GM23338 (cell line): ENCODE measurements at regions not wholly inside any gene's neighbourhood (a gene's known extent, or its start where the extent isn't known, plus 50 kb on each side); places are given as distances from the start of the nearest gene placed in this dataset.

ENCODE experiments used
- ATAC-seq: fragments of 200-7000 bp; cut with Tn5 transposase; 3 replicates; pipeline ENCODE4 v1.9.1; 2020
- DNase-seq: peaks from one replicate; pipeline ENCODE4 v3.0.0-alpha.2; 2015; ENCODE audit warnings: low spot score
- H2AFZ ChIP-seq: fragments of 200-600 bp; sonication (generic); 2 replicates; pipeline ENCODE4 v1.8.0; 2016; ENCODE audit warnings: antibody characterized with exemption, mild to moderate bottlenecking, moderate library complexity
- H3F3A ChIP-seq: fragments of 200-600 bp; sonication (generic); replicated peaks from 2 replicates; pipeline ENCODE4 v1.8.0; 2017; ENCODE audit warnings: antibody characterized with exemption, mixed run types, low read depth
- H3K27ac ChIP-seq: fragments of 200-600 bp; sonication (generic); 2 replicates; pipeline ENCODE4 v1.6.1; 2016; ENCODE audit warnings: low read depth
- H3K27me3 ChIP-seq: fragments of 200-600 bp; sonication (generic); 2 replicates; pipeline ENCODE4 v1.8.0; 2016; ENCODE audit warnings: mild to moderate bottlenecking, mixed run types, moderate library complexity; ENCODE audit not compliant: insufficient read depth
- H3K36me3 ChIP-seq: fragments of 200-600 bp; sonication (generic); 2 replicates; pipeline ENCODE4 v1.8.0; 2016; ENCODE audit warnings: mild to moderate bottlenecking; ENCODE audit not compliant: insufficient read depth
- H3K4me1 ChIP-seq: fragments of 200-600 bp; sonication (generic); 2 replicates; pipeline ENCODE4 v1.8.0; 2016; ENCODE audit warnings: mild to moderate bottlenecking, moderate library complexity; ENCODE audit not compliant: insufficient read depth
- H3K4me2 ChIP-seq: fragments of 200-600 bp; sonication (generic); 2 replicates; pipeline ENCODE4 v1.7.1; 2017; ENCODE audit warnings: mixed run types
- H3K4me3 ChIP-seq: fragments of 200-600 bp; sonication (generic); 2 replicates; pipeline ENCODE4 v1.6.1; 2016; ENCODE audit warnings: mixed run types
- H3K79me2 ChIP-seq: fragments of 200-600 bp; sonication (generic); replicated peaks from 2 replicates; pipeline ENCODE4 v1.8.0; 2017; ENCODE audit warnings: mild to moderate bottlenecking; ENCODE audit not compliant: insufficient read depth
- H3K9me2 ChIP-seq: fragments of 200-600 bp; sonication (generic); 2 replicates; pipeline ENCODE4 v1.8.0; 2017; ENCODE audit not compliant: insufficient read depth
- H4K20me1 ChIP-seq: fragments of 200-600 bp; sonication (generic); replicated peaks from 2 replicates; pipeline ENCODE4 v1.8.0; 2017; ENCODE audit warnings: mild to moderate bottlenecking; ENCODE audit not compliant: insufficient read depth
- H3K27ac Mint-ChIP-seq: 2 replicates; pipeline ENCODE4 v1.8.0; 2020; ENCODE audit warnings: inconsistent platforms, mild to moderate bottlenecking, moderate library complexity, mixed read lengths
- H3K27me3 Mint-ChIP-seq: 3 replicates; pipeline ENCODE4 v1.8.0; 2022; ENCODE audit warnings: low read depth, mild to moderate bottlenecking, moderate library complexity, mixed read lengths, inconsistent platforms; ENCODE audit not compliant: insufficient read depth, poor library complexity
- H3K36me3 Mint-ChIP-seq: 3 replicates; pipeline ENCODE4 v1.8.0; 2021; ENCODE audit warnings: low read depth, mild to moderate bottlenecking, inconsistent platforms, moderate library complexity, mixed read lengths
- H3K4me1 Mint-ChIP-seq: 3 replicates; pipeline ENCODE4 v1.8.0; 2020; ENCODE audit warnings: mild to moderate bottlenecking, inconsistent platforms, mixed read lengths
- H3K4me3 Mint-ChIP-seq: 3 replicates; pipeline ENCODE4 v1.8.0; 2021; ENCODE audit warnings: moderate library complexity, mild to moderate bottlenecking, inconsistent platforms, mixed read lengths
- H3K9me3 Mint-ChIP-seq: 3 replicates; pipeline ENCODE4 v1.8.0; 2020; ENCODE audit warnings: moderate library complexity, mild to moderate bottlenecking, inconsistent platforms, mixed read lengths
- CREB1 ChIP-seq: fragments of 250-450 bp; sonication (Bioruptor Pico); IDR thresholded peaks from 2 replicates; pipeline ENCODE4 v1.5.0; 2020; ENCODE audit warnings: low read depth, mild to moderate bottlenecking, moderate library complexity
- EZH2phosphoT487 ChIP-seq: fragments of 200-600 bp; sonication (generic); IDR thresholded peaks from one replicate; pipeline ENCODE4 v1.8.1; 2018; ENCODE audit warnings: antibody characterized with exemption; ENCODE audit not compliant: unreplicated experiment
- JUNB ChIP-seq: IDR thresholded peaks from one replicate; pipeline ENCODE4 v1.6.1; 2016; ENCODE audit warnings: antibody characterized with exemption; ENCODE audit not compliant: unreplicated experiment
- NANOG ChIP-seq: IDR thresholded peaks from 2 replicates; pipeline ENCODE4 v1.6.1; 2016; ENCODE audit warnings: antibody characterized with exemption, borderline replicate concordance
- POLR2AphosphoS5 ChIP-seq: IDR thresholded peaks from 2 replicates; pipeline ENCODE4 v1.6.1; 2016; ENCODE audit warnings: antibody characterized with exemption, low read depth
- STAT1 ChIP-seq: IDR thresholded peaks from one replicate; pipeline ENCODE4 v1.6.1; 2016; ENCODE audit warnings: antibody characterized with exemption; ENCODE audit not compliant: unreplicated experiment
- ZNF114 ChIP-seq: fragments of 250-450 bp; sonication (Bioruptor Pico); IDR thresholded peaks from 2 replicates; pipeline ENCODE4 v1.5.0; 2020; ENCODE audit warnings: mild to moderate bottlenecking, moderate library complexity
- TF ChIP-seq, protein P1 (sequence below): fragments of 250-450 bp; sonication (Bioruptor Pico); IDR thresholded peaks from 2 replicates; pipeline ENCODE4 v1.5.0; 2020; ENCODE audit warnings: mild to moderate bottlenecking, moderate library complexity
- TF ChIP-seq, protein P2 (sequence below): IDR thresholded peaks from 2 replicates; pipeline ENCODE4 v1.6.1; 2016; ENCODE audit warnings: antibody characterized with exemption
- TF ChIP-seq, protein P3 (sequence below): IDR thresholded peaks from one replicate; pipeline ENCODE4 v1.6.1; 2018; ENCODE audit warnings: antibody characterized with exemption; ENCODE audit not compliant: unreplicated experiment

DNA sequence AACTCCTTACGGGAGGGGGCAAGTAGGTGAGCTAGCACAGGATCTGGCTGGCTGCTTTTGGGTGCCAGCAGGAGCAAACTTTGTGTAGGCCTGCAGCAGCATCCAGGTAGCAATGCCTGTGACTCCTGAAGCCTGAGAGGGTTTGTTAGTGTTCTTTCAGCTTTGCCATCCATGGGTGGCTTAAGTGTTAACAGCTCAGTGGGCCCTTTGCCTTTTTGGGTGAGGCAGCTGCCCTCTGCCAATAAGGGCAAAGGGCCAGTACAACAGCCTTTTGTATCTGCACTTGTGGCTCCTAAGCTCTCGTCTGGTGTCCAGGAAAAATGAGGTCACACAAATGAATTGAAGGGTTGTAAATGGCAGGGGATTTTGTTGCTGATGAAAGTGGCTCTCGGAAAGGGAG is 359.0 kb upstream of the CHRM2 start:
- H3K27ac ChIP-seq, result no peak overlapping the region
- Mint-ChIP-seq H3K27me3 (no peaks in the 10 kb centered on the region), H3K4me1 (peaks cover 4% of the 10 kb centered on the region), H3K36me3 (peaks cover 13% of the 10 kb centered on the region), H3K27ac (no peak overlapping the region), H3K4me3 (no peak overlapping the region), H3K9me3 (peaks cover 14% of the 10 kb centered on the region)
- H3K4me1 ChIP-seq, result peaks cover 3% of the 10 kb centered on the region; the same call in 1 of the 2 replicates
- H3K4me3 ChIP-seq, result no peak overlapping the region
- no peak for TF ChIP-seq CREB1 (CRISPR knock-in tag)
- no peak for TF ChIP-seq EZH2phosphoT487
- no peak for TF ChIP-seq STAT1
- TF ChIP-seq, protein P1, sequence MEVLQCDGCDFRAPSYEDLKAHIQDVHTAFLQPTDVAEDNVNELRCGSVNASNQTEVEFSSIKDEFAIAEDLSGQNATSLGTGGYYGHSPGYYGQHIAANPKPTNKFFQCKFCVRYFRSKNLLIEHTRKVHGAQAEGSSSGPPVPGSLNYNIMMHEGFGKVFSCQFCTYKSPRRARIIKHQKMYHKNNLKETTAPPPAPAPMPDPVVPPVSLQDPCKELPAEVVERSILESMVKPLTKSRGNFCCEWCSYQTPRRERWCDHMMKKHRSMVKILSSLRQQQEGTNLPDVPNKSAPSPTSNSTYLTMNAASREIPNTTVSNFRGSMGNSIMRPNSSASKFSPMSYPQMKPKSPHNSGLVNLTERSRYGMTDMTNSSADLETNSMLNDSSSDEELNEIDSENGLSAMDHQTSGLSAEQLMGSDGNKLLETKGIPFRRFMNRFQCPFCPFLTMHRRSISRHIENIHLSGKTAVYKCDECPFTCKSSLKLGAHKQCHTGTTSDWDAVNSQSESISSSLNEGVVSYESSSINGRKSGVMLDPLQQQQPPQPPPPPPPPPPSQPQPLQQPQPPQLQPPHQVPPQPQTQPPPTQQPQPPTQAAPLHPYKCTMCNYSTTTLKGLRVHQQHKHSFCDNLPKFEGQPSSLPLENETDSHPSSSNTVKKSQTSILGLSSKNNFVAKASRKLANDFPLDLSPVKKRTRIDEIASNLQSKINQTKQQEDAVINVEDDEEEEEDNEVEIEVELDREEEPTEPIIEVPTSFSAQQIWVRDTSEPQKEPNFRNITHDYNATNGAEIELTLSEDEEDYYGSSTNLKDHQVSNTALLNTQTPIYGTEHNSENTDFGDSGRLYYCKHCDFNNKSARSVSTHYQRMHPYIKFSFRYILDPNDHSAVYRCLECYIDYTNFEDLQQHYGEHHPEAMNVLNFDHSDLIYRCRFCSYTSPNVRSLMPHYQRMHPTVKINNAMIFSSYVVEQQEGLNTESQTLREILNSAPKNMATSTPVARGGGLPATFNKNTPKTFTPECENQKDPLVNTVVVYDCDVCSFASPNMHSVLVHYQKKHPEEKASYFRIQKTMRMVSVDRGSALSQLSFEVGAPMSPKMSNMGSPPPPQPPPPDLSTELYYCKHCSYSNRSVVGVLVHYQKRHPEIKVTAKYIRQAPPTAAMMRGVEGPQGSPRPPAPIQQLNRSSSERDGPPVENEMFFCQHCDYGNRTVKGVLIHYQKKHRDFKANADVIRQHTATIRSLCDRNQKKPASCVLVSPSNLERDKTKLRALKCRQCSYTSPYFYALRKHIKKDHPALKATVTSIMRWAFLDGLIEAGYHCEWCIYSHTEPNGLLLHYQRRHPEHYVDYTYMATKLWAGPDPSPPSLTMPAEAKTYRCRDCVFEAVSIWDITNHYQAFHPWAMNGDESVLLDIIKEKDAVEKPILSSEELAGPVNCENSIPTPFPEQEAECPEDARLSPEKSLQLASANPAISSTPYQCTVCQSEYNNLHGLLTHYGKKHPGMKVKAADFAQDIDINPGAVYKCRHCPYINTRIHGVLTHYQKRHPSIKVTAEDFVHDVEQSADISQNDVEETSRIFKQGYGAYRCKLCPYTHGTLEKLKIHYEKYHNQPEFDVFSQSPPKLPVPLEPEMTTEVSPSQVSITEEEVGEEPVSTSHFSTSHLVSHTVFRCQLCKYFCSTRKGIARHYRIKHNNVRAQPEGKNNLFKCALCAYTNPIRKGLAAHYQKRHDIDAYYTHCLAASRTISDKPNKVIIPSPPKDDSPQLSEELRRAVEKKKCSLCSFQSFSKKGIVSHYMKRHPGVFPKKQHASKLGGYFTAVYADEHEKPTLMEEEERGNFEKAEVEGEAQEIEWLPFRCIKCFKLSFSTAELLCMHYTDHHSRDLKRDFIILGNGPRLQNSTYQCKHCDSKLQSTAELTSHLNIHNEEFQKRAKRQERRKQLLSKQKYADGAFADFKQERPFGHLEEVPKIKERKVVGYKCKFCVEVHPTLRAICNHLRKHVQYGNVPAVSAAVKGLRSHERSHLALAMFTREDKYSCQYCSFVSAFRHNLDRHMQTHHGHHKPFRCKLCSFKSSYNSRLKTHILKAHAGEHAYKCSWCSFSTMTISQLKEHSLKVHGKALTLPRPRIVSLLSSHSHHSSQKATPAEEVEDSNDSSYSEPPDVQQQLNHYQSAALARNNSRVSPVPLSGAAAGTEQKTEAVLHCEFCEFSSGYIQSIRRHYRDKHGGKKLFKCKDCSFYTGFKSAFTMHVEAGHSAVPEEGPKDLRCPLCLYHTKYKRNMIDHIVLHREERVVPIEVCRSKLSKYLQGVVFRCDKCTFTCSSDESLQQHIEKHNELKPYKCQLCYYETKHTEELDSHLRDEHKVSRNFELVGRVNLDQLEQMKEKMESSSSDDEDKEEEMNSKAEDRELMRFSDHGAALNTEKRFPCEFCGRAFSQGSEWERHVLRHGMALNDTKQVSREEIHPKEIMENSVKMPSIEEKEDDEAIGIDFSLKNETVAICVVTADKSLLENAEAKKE, result no peak
- TF ChIP-seq, protein P2, sequence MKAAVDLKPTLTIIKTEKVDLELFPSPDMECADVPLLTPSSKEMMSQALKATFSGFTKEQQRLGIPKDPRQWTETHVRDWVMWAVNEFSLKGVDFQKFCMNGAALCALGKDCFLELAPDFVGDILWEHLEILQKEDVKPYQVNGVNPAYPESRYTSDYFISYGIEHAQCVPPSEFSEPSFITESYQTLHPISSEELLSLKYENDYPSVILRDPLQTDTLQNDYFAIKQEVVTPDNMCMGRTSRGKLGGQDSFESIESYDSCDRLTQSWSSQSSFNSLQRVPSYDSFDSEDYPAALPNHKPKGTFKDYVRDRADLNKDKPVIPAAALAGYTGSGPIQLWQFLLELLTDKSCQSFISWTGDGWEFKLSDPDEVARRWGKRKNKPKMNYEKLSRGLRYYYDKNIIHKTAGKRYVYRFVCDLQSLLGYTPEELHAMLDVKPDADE, result no peak
- no peaks in the 10 kb centered on the region for H3K79me2 ChIP-seq
- peaks cover 8% of the 10 kb centered on the region for H3K9me2 ChIP-seq
- H3K36me3 ChIP-seq, result no peaks in the 10 kb centered on the region
- DNase-seq (no peak), ATAC-seq (no peak)
- H3K27me3 ChIP-seq, result no peaks in the 10 kb centered on the region
- H4K20me1 ChIP-seq, result no peaks in the 10 kb centered on the region
- no peak overlapping the region for H3K4me2 ChIP-seq
- no peak overlapping the region for H2AFZ ChIP-seq
- no peaks in the 10 kb centered on the region for H3F3A ChIP-seq

DNA sequence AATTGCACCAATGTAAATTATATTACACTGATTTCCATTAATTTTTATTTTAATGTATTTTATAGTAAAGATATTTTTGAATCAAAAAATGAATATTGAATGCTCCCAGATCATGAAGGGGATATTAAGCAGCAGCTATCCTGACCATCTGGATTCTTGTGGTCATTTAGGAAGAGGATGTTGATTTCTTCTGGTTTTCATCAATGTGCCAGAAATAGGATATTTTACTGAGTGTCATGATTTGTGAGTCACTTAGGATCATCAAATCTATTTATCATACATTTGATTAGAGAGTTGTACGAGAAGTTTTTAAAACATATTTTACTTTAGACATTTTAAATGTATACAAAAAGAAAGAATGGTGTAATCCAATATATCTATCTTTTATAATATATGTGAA is 366.3 kb upstream of the CHRM2 start:
- Mint-ChIP-seq H3K36me3 (no peaks in the 10 kb centered on the region), H3K27ac (no peak overlapping the region), H3K9me3 (no peaks in the 10 kb centered on the region), H3K4me1 (0 out of 3 replicates have a peak, but pooled peaks cover 2% of the 10 kb centered on the region), H3K27me3 (no peaks in the 10 kb centered on the region), H3K4me3 (no peak overlapping the region)
- Histone ChIP-seq H3K79me2 (no peaks in the 10 kb centered on the region), H3K27me3 (no peaks in the 10 kb centered on the region), H3K27ac (no peak overlapping the region), H2AFZ (no peak overlapping the region), H3K4me2 (no peak overlapping the region), H4K20me1 (no peaks in the 10 kb centered on the region), H3K9me2 (no peaks in the 10 kb centered on the region), H3K4me3 (no peak overlapping the region), H3K36me3 (no peaks in the 10 kb centered on the region), H3K4me1 (no peaks in the 10 kb centered on the region), H3F3A (no peaks in the 10 kb centered on the region)
- no peak for DNase-seq
- ATAC-seq, result no peak
- TF ChIP-seq NANOG (no peak), POLR2AphosphoS5 (no peak), CREB1 (CRISPR knock-in tag) (no peak), JUNB (no peak), ZNF114 (CRISPR knock-in tag) (no peak), STAT1 (no peak)
- TF ChIP-seq, protein P2, result no peak
- TF ChIP-seq, protein P3, sequence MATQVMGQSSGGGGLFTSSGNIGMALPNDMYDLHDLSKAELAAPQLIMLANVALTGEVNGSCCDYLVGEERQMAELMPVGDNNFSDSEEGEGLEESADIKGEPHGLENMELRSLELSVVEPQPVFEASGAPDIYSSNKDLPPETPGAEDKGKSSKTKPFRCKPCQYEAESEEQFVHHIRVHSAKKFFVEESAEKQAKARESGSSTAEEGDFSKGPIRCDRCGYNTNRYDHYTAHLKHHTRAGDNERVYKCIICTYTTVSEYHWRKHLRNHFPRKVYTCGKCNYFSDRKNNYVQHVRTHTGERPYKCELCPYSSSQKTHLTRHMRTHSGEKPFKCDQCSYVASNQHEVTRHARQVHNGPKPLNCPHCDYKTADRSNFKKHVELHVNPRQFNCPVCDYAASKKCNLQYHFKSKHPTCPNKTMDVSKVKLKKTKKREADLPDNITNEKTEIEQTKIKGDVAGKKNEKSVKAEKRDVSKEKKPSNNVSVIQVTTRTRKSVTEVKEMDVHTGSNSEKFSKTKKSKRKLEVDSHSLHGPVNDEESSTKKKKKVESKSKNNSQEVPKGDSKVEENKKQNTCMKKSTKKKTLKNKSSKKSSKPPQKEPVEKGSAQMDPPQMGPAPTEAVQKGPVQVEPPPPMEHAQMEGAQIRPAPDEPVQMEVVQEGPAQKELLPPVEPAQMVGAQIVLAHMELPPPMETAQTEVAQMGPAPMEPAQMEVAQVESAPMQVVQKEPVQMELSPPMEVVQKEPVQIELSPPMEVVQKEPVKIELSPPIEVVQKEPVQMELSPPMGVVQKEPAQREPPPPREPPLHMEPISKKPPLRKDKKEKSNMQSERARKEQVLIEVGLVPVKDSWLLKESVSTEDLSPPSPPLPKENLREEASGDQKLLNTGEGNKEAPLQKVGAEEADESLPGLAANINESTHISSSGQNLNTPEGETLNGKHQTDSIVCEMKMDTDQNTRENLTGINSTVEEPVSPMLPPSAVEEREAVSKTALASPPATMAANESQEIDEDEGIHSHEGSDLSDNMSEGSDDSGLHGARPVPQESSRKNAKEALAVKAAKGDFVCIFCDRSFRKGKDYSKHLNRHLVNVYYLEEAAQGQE, result no peak
